ENCODE measurements at regions not wholly inside any gene's neighbourhood (a gene's known extent, or its start where the extent isn't known, plus 50 kb on each side); places are given as distances from the start of the nearest gene placed in this dataset.

DNA sequence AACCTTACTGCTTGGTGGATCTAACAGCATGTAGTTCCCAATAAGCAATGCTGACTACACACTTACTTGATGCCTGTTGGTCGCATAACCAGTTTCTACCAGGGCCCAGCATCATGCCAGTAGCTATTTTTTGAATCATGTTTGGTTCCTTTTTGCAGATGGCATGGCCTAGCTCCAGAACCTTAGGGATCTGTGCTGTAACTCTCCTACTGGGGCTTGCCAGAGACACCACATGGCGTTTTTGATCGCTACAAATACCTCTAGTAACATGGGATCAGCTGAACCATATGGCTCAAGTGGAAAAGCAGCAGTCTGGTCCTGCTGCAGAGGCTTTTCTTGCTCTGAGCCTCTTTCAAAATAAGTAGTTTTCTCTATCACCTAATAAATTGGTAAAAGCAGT, 654.6 kb upstream of the API5 start:
- ATAC-seq (ENCODE audit: insufficient number of reproducible peaks, low FRiP score, low read depth) (no peak), DNase-seq (ENCODE audit: low spot score) (no peak)
- Histone ChIP-seq H3K9me3 (no peaks in the 10 kb centered on the region), H3K27ac (no peak overlapping the region), H3K4me3 (no peak overlapping the region), H3K4me1 (ENCODE audit: control insufficient read depth in 1 of 2, low read depth in 2 of 2) (no peaks in the 10 kb centered on the region), H3K27me3 (replicated peaks; ENCODE audit: insufficient read depth) (no peaks in the 10 kb centered on the region), H3K36me3 (no peaks in the 10 kb centered on the region)
- TF ChIP-seq, protein P1, sequence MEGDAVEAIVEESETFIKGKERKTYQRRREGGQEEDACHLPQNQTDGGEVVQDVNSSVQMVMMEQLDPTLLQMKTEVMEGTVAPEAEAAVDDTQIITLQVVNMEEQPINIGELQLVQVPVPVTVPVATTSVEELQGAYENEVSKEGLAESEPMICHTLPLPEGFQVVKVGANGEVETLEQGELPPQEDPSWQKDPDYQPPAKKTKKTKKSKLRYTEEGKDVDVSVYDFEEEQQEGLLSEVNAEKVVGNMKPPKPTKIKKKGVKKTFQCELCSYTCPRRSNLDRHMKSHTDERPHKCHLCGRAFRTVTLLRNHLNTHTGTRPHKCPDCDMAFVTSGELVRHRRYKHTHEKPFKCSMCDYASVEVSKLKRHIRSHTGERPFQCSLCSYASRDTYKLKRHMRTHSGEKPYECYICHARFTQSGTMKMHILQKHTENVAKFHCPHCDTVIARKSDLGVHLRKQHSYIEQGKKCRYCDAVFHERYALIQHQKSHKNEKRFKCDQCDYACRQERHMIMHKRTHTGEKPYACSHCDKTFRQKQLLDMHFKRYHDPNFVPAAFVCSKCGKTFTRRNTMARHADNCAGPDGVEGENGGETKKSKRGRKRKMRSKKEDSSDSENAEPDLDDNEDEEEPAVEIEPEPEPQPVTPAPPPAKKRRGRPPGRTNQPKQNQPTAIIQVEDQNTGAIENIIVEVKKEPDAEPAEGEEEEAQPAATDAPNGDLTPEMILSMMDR (IDR thresholded peaks at IDR 0.05), result no peak

DNA sequence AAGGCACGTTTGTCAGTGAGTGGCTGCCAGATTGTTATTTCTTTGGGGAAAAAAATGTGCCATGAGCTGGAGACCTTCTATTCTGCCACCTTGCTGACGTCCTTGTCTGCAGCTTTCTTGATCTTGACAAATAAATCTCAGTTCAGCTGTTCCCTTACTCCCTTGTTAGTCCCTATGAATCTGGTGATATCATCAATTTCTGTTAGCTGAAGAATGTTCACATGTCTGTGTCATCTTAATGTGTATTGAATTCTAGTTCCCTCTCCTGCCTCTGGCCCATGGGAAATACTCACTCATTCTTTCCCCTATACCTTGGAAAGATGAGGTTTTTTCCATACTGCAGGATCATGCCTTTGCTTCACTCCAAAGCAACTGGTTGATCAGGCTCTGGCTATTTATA, 649.9 kb upstream of the API5 start:
- no peak overlapping the region for H3K4me3 ChIP-seq
- no peaks in the 10 kb centered on the region for H3K9me3 ChIP-seq
- TF ChIP-seq, protein P1 (IDR thresholded peaks at IDR 0.05), result no peak
- no peaks in the 10 kb centered on the region for H3K36me3 ChIP-seq
- H3K4me1 ChIP-seq (ENCODE audit: control insufficient read depth in 1 of 2, low read depth in 2 of 2), result no peaks in the 10 kb centered on the region
- ATAC-seq (ENCODE audit: insufficient number of reproducible peaks, low FRiP score, low read depth), result no peak
- no peaks in the 10 kb centered on the region for H3K27me3 ChIP-seq (replicated peaks; ENCODE audit: insufficient read depth)
- no peak for DNase-seq (ENCODE audit: low spot score)
- H3K27ac ChIP-seq, result no peak overlapping the region

DNA sequence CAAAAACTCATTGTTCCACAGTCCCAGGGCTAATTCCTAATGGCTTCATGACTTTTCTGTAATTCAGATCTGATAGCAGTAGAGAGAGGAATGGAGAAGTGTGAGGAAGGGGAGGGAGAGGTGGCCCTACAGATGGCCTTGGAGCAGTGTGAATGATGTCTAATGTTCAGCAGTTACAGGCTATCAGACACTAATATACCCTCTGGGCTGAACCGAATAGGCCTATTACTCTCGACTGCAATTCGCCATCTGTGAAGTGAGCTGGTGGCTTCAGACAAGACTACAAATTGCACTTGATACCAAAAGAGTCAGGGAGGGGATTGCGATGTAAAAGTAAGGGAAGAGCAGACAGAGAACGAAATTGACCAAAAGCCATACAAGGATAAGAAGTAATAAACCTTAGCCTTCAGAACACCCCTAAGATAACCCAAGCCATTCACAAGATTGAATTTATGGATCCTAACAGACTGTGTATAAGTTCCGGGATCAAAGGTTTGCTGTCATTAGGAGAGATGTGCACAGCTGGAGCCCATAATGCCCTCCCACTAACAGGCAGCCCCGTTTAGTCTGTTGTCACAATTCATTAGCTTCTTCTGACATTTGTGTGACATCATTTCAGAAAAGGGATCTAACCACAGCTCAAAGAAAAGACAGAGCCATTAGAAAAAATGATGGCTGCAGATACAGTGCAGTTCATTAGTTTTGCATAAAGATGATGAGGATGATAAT, 642.4 kb upstream of the API5 start:
- Histone ChIP-seq H3K27me3 (replicated peaks; ENCODE audit: insufficient read depth) (no peaks in the 10 kb centered on the region), H3K4me3 (no peak overlapping the region), H3K27ac (no peak overlapping the region), H3K4me1 (ENCODE audit: control insufficient read depth in 1 of 2, low read depth in 2 of 2) (no peaks in the 10 kb centered on the region), H3K9me3 (no peaks in the 10 kb centered on the region), H3K36me3 (no peaks in the 10 kb centered on the region)
- no peak for ATAC-seq (ENCODE audit: insufficient number of reproducible peaks, low FRiP score, low read depth)
- no peak for DNase-seq (ENCODE audit: low spot score)
- TF ChIP-seq, protein P1 (IDR thresholded peaks at IDR 0.05), result no peak

DNA sequence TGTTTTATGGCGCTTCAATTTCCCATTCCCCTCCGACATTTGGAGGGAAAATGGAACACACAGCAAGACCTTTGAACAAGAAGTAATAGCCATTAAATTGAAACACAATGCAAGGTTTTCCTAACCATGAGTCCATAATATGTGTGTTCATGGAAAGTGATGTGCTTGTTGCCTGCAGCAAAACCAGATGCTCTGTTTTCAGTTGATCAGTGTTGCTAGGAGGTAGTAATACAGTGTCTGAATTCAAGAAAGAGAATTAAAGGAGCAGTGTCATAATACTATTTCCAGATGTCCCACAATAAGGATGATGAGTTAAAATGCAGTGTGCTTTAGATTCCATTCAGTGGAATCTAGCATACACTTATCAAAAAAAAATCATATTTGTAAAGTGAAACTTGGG, 637.4 kb upstream of the API5 start:
- Histone ChIP-seq H3K27ac (no peak overlapping the region), H3K36me3 (no peaks in the 10 kb centered on the region), H3K4me3 (no peak overlapping the region), H3K4me1 (ENCODE audit: control insufficient read depth in 1 of 2, low read depth in 2 of 2) (no peaks in the 10 kb centered on the region), H3K27me3 (replicated peaks; ENCODE audit: insufficient read depth) (no peaks in the 10 kb centered on the region), H3K9me3 (no peaks in the 10 kb centered on the region)
- no peak for ATAC-seq (ENCODE audit: insufficient number of reproducible peaks, low FRiP score, low read depth)
- no peak for DNase-seq (ENCODE audit: low spot score)
- TF ChIP-seq, protein P1 (IDR thresholded peaks at IDR 0.05), result no peak

DNA sequence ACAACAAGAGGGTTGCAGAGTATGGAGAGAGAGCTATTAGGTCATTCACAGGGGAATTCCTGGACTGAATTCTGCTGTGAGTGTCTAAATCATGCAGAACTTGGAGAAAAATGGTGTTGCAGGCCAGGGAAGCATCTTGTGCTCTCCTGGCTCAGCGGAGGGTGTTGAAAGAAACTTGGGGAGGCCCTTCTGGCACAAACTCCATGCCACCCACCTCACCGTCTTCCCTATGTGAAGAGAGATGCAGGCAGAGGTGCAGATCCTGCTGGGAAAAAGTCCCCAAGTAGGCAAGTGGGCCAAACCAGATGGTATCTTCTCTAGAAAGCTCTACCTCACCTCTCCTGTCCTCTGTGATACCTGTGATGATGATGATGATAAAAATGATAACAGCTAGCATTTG, 604.3 kb upstream of the API5 start:
- no peak for ATAC-seq (ENCODE audit: insufficient number of reproducible peaks, low FRiP score, low read depth)
- Histone ChIP-seq H3K9me3 (no peaks in the 10 kb centered on the region), H3K27me3 (replicated peaks; ENCODE audit: insufficient read depth) (no peaks in the 10 kb centered on the region), H3K27ac (no peak overlapping the region), H3K4me3 (no peak overlapping the region), H3K4me1 (ENCODE audit: control insufficient read depth in 1 of 2, low read depth in 2 of 2) (no peaks in the 10 kb centered on the region), H3K36me3 (no peaks in the 10 kb centered on the region)
- no peak for DNase-seq (ENCODE audit: low spot score)
- TF ChIP-seq, protein P1 (IDR thresholded peaks at IDR 0.05), result no peak
